GM12873 (cell line): ENCODE measurements at regions not wholly inside any gene's neighbourhood (a gene's known extent, or its start where the extent isn't known, plus 50 kb on each side); places are given as distances from the start of the nearest gene placed in this dataset.

ENCODE experiments used
- TF ChIP-seq, protein P1 (sequence below): IDR thresholded peaks from 2 replicates; pipeline ENCODE4 v1.5.1; 2012; ENCODE audit warnings: low read depth, mild to moderate bottlenecking, moderate library complexity, low read length, control low read depth; ENCODE audit not compliant: insufficient read depth; ENCODE audit errors: missing control alignments

DNA sequence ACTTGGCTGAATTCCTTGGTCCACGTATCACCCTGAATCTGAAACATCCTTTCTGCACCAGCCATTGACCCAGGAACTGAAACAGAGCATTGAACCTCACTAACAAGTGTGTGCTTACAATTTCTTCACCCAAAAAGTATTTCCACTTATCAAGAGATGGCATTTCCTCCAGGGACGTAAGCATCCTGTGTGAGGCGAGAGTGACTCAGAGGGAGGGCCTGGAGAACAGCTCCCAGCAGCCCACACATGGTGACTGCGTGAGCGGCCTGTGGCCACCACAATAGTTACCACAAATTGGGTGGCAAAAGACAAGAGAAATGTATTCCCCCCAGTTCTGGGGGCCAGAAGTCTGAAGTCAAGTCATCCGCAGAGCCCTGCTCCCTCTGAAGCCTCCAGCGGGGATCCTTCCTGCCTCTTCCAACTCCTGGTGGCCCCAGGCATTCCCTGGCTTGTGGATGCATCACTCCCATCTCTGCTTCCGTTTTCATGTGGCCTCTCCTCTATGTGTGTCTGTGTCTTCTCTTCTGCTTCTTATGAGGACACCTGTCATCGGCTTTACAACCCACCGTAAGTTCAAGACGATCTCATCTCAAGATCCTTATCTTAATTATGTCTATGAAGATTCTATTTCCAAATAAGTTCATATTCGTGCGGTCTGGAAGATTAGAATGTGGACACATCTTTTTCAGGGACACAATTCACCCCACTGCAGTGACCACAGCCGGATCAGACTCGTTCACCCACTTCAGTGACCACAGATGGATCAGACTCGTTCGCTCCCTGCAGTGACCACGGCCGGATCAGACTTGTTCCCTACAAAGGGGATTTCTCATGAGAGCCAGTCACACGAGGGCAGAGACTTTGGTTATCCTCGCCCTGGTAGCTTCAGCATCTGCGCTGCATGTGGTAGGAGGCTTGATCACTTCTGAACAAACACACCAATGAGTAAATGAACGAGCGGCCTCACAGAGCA is 122.6 kb upstream of the FOXF1 start:
- TF ChIP-seq, protein P1, sequence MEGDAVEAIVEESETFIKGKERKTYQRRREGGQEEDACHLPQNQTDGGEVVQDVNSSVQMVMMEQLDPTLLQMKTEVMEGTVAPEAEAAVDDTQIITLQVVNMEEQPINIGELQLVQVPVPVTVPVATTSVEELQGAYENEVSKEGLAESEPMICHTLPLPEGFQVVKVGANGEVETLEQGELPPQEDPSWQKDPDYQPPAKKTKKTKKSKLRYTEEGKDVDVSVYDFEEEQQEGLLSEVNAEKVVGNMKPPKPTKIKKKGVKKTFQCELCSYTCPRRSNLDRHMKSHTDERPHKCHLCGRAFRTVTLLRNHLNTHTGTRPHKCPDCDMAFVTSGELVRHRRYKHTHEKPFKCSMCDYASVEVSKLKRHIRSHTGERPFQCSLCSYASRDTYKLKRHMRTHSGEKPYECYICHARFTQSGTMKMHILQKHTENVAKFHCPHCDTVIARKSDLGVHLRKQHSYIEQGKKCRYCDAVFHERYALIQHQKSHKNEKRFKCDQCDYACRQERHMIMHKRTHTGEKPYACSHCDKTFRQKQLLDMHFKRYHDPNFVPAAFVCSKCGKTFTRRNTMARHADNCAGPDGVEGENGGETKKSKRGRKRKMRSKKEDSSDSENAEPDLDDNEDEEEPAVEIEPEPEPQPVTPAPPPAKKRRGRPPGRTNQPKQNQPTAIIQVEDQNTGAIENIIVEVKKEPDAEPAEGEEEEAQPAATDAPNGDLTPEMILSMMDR: no peak

DNA sequence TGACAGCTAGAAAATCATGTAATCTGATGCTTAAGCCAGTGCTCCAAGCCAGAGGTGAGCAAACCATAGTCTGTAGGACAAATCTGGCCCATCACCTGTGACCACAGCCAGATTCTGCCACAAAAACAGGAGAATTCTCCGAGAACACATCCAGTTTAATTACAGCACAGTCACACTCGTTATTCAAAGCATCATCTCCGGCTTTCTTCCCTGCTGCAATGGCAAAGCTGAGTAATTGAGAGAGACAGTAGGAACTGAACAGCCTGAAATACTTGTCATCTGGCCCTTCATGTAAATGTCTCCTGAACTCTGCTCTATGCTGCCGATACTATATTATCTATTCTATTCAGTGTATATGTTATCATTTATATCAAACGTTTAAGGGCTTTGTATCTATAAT is 121.4 kb upstream of the FOXF1 start:
- TF ChIP-seq, protein P1: no peak

DNA sequence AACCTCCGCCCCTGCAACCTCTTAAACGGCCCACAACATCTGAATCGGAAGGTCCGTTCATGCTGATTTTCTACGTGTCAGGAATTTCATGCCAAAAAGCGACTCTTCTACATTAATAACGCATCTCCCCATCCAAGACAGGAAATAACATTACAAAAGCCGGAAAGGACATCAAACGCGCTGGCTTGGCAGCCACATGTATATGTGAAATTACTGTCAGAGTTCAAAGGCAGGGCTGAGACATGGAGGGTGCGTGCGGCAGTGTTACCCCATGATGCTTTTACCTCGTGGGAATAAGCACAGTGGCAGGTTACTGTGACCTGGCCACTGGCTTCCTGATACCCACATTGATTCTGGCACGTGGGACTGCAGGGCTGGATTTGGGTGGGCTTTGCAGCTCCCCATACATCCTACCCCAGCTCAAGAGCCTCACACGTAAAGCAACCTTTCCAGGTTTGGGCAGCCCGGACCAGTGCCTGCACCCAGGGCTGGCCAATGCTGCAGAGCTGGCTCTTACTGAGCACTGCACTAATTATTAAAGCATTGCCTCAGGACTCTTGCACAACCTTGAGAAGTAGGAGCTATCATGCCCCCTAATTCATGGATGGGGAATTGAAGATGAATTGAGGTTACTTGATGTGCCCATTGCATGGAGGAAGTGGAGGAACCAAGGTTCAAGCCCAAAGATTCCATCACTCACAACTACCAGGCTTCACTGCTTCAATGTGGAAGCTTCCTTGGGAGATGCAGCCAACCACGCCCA is 120.6 kb upstream of the FOXF1 start:
- TF ChIP-seq, protein P1: no peak

DNA sequence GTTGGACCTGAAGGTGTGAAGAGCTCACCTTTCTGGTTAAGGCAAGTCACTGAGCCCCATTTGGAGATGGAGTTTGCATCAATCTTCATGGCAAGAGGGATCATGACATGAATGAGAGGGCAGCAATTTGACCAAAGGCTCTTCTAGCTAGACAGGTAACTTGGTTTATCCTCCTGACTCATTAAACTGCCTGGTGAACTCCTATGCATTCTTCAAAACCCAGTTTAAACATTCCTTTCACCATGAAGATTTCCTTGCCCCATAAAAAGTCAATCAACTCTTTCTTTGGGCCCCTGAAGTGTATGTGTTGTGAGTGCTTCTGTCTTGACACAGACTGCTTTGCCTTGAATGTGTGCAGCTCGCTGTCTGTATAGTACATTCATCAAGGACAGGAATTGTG is 120.0 kb upstream of the FOXF1 start:
- TF ChIP-seq, protein P1: no peak

DNA sequence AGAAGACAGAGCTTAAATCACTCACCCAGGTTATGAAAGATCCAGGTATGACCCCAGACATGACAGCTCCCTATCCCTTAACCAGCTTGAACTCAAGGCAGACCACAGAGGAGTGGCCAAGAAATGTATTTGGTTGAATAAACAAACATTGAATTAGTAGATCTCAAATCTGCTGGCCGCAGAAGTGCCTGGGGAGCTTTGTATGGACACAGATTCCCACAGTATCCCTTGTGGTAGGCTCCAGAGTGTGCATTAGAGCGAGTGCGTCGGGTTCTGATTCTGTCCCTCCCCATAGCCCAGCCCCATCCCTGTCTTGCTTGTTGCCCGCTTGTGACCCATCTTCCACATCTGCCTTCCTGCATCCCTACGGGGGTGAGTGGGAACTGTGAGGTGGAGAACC is 118.8 kb upstream of the FOXF1 start:
- TF ChIP-seq, protein P1: no peak

DNA sequence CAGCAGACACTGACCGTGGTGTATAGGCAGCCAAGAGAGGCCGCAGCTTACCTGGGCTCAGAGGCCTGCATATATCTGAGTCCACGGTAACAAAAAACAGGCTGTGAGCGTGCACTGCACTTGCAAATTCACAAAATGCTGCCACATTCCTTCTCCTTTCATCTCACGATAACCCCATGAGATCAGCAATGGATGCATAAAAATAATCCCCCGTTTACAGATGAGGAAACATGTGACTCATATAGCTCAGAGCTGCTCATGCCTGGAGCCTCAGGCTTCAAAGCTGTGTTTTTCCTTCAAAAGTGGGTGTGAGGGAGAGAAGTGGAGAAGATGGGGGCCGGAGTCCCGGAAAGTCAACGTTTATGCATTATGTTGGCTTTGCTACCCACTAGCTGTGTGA is 118.3 kb upstream of the FOXF1 start:
- TF ChIP-seq, protein P1: no peak
